ENCODE measurements at regions not wholly inside any gene's neighbourhood (a gene's known extent, or its start where the extent isn't known, plus 50 kb on each side); places are given as distances from the start of the nearest gene placed in this dataset.

DNA sequence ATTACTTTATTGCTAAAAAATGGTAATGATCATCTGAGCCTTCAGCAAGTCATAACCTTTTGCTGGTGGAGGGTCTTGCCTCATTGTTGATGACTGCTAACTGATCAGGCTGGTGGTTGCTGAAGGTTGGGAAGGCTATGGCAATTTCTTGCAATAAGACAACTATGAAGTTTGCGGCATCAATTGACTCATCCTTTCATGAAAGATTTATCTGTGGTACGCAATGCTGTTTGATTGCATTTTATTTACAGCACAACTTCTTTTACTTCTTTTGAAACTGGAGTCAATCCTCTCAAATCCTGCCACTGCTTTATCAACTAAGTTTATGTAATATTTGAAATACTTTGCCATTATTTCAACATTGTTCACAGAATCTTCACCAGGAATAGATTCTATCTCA, 58.3 kb upstream of the ACO1 start:
- H3K4me3 ChIP-seq (ENCODE audit: low read length), result no peak overlapping the region
- no peak for TF ChIP-seq CTCF (conservative IDR thresholded peaks at IDR 0.05; ENCODE audit: low read length)
- no peak for DNase-seq (ENCODE audit: low read depth)

DNA sequence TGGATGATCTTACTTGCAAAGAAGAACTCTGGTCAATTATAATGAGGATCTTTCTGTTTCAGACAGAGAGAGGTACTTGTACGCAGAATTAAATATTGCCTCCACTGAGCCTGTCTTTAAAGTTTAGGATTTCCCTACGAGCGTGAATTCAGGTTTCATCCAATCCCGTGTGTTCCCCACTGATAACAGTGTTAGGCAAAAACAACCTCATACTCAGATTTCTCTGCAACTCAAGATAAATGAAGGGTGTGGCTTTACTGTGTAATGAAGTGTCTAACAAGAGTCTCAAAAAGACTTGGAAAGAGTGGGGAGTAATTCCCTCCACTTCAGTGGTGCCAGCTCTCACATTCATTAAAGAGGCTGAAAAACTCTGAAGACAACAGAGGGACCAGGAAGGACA, 53.2 kb upstream of the ACO1 start:
- no peak for TF ChIP-seq CTCF (conservative IDR thresholded peaks at IDR 0.05; ENCODE audit: low read length)
- DNase-seq (ENCODE audit: low read depth), result no peak
- no peak overlapping the region for H3K4me3 ChIP-seq (ENCODE audit: low read length)

GRCh38 chr9:32334112-32334511, 50.3 kb upstream of the ACO1 start:
- no peak for DNase-seq (ENCODE audit: low read depth)
- no peak for TF ChIP-seq CTCF (conservative IDR thresholded peaks at IDR 0.05; ENCODE audit: low read length)
- no peak overlapping the region for H3K4me3 ChIP-seq (ENCODE audit: low read length)

Measured in AG10803 (cell line).